ENCODE measurements at regions not wholly inside any gene's neighbourhood (a gene's known extent, or its start where the extent isn't known, plus 50 kb on each side); places are given as distances from the start of the nearest gene placed in this dataset.
"Not testable (repeated sequence)": the region's sequence is repeated elsewhere in the genome, so short reads cannot be mapped to it uniquely, and the experiment has no call there.

- no peak for DNase-seq (ENCODE audit: low read depth in 2 of 2)
Observed at GRCh38 chr5:108587821-108588220, 159.9 kb upstream of the FER start.

GRCh38 chr5:108581026-108581425 is 166.7 kb upstream of the FER start:
- no peak for DNase-seq (ENCODE audit: low read depth in 2 of 2)

- DNase-seq (ENCODE audit: low read depth in 2 of 2): no peak
Observed at GRCh38 chr5:108579236-108579635, 168.5 kb upstream of the FER start.

GRCh38 chr5:108578791-108579190 is 168.9 kb upstream of the FER start:
- DNase-seq (ENCODE audit: low read depth in 2 of 2): no peak

- DNase-seq (ENCODE audit: low read depth in 2 of 2): no peak
Observed at GRCh38 chr5:108567429-108567828, 180.3 kb upstream of the FER start.

GRCh38 chr5:108564441-108564840 is 182.5 kb upstream of the FBXL17 start:
- DNase-seq (ENCODE audit: low read depth in 2 of 2): no peak

- no peak for DNase-seq (ENCODE audit: low read depth in 2 of 2)
Observed at GRCh38 chr5:108562205-108562454, 180.2 kb upstream of the FBXL17 start.

- DNase-seq (ENCODE audit: low read depth in 2 of 2): no peak
Observed at GRCh38 chr5:108561416-108562204, 179.7 kb upstream of the FBXL17 start.

GRCh38 chr5:108560581-108560980 is 178.7 kb upstream of the FBXL17 start:
- DNase-seq (ENCODE audit: low read depth in 2 of 2): no peak

GRCh38 chr5:108560166-108560565 is 178.3 kb upstream of the FBXL17 start:
- no peak for DNase-seq (ENCODE audit: low read depth in 2 of 2)

GRCh38 chr5:108558840-108559239 is 176.9 kb upstream of the FBXL17 start:
- not testable (repeated sequence) for DNase-seq (ENCODE audit: low read depth in 2 of 2)

GRCh38 chr5:108558142-108558541 is 176.2 kb upstream of the FBXL17 start:
- not testable (repeated sequence) for DNase-seq (ENCODE audit: low read depth in 2 of 2)

- no peak for DNase-seq (ENCODE audit: low read depth in 2 of 2)
Observed at GRCh38 chr5:108557686-108558085, 175.8 kb upstream of the FBXL17 start.

GRCh38 chr5:108556441-108557145 is 174.7 kb upstream of the FBXL17 start:
- DNase-seq (ENCODE audit: low read depth in 2 of 2): no peak

- no peak for DNase-seq (ENCODE audit: low read depth in 2 of 2)
Observed at GRCh38 chr5:108548684-108549596, 167.0 kb upstream of the FBXL17 start.

- no peak for DNase-seq (ENCODE audit: low read depth in 2 of 2)
Observed at GRCh38 chr5:108546939-108547338, 165.0 kb upstream of the FBXL17 start.

- DNase-seq (ENCODE audit: low read depth in 2 of 2): no peak
Observed at GRCh38 chr5:108545301-108545700, 163.4 kb upstream of the FBXL17 start.

- DNase-seq (ENCODE audit: low read depth in 2 of 2): no peak
Observed at GRCh38 chr5:108543486-108543885, 161.6 kb upstream of the FBXL17 start.

GRCh38 chr5:108541836-108542235 is 159.9 kb upstream of the FBXL17 start:
- no peak for DNase-seq (ENCODE audit: low read depth in 2 of 2)

GRCh38 chr5:108536321-108536720 is 154.4 kb upstream of the FBXL17 start:
- DNase-seq (ENCODE audit: low read depth in 2 of 2): no peak

GRCh38 chr5:108532129-108532445 is 150.2 kb upstream of the FBXL17 start:
- DNase-seq (ENCODE audit: low read depth in 2 of 2): not testable (repeated sequence)

- DNase-seq (ENCODE audit: low read depth in 2 of 2): no peak
Observed at GRCh38 chr5:108531367-108532128, 149.7 kb upstream of the FBXL17 start.

Data from stimulated activated CD4-positive, alpha-beta T cell treated with anti-CD3 and anti-CD28 coated beads, Interleukin-4, amount 100 ng/mL, for 48 hours (primary cell).